T-helper 1 cell treated with Interleukin-12 subunit alpha and Interleukin-12 subunit beta and Interleukin-4 antibody, amounts not matched to agents 30 μg/mL and 1 μg/mL, for 36 hours (primary cell): ENCODE measurements at regions not wholly inside any gene's neighbourhood (a gene's known extent, or its start where the extent isn't known, plus 50 kb on each side); places are given as distances from the start of the nearest gene placed in this dataset.

ENCODE experiments used
- H3K27ac Mint-ChIP-seq: one replicate; pipeline ENCODE4 v1.8.0; 2021; ENCODE audit warnings: mild to moderate bottlenecking, mixed read lengths
- H3K27me3 Mint-ChIP-seq: one replicate; pipeline ENCODE4 v1.8.0; 2021; ENCODE audit warnings: low read depth, mixed read lengths
- H3K36me3 Mint-ChIP-seq: one replicate; pipeline ENCODE4 v1.8.0; 2021; ENCODE audit warnings: low read depth, mixed read lengths
- H3K4me1 Mint-ChIP-seq: one replicate; pipeline ENCODE4 v1.8.0; 2021; ENCODE audit warnings: low read depth, mixed read lengths
- H3K4me3 Mint-ChIP-seq: one replicate; pipeline ENCODE4 v1.8.0; 2021; ENCODE audit warnings: mild to moderate bottlenecking, moderate library complexity, mixed read lengths
- H3K9me3 Mint-ChIP-seq: one replicate; pipeline ENCODE4 v1.8.0; 2021; ENCODE audit warnings: mixed read lengths

DNA sequence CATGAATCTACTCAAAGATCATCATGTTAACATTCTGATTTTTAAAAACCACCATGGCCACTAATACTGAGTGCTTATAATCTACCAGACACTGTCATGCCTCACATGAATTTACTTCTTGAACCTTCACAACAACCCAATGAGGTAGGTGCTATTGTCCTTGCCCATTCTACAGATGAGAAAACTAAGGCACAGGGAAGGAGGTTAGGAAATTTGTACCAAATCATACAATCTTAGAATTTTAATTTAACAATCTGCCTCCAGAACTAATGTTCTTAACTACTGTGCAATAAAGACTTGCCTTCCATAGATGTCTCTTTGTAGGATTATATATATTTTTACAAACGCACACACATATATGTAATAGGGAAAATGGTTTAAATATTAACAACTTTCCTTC lies 269.5 kb downstream of the ALDH8A1 start:
- Mint-ChIP-seq H3K4me3 (no peak overlapping the region), H3K9me3 (no peaks in the 10 kb centered on the region), H3K36me3 (no peaks in the 10 kb centered on the region), H3K27me3 (peaks cover 5% of the 10 kb centered on the region), H3K4me1 (peaks cover 3% of the 10 kb centered on the region), H3K27ac (no peak overlapping the region)

DNA sequence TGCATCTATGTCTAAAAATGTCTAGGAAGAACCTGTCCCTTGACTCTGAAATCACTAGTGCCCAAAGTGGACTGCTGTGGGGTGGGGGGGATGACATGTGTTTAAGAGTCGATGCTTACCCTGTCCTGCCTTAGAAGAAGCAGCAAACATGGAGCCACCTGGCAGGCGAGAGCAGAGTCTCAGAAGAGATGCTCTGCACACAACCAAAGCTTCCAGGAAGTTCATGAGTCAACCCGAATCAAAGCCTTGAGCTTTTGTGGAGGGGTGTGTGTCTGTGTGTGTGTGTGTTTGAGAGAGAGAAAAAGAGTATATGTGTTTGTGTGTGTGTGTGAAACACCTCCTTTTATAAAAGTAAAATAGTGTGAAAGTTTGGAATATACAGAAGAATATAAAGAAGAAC lies 269.9 kb downstream of the ALDH8A1 start:
- H3K4me3 Mint-ChIP-seq = no peak overlapping the region
- no peaks in the 10 kb centered on the region for H3K36me3 Mint-ChIP-seq
- H3K4me1 Mint-ChIP-seq = peaks cover 3% of the 10 kb centered on the region
- peaks cover 5% of the 10 kb centered on the region for H3K27me3 Mint-ChIP-seq
- no peak overlapping the region for H3K27ac Mint-ChIP-seq
- no peaks in the 10 kb centered on the region for H3K9me3 Mint-ChIP-seq

DNA sequence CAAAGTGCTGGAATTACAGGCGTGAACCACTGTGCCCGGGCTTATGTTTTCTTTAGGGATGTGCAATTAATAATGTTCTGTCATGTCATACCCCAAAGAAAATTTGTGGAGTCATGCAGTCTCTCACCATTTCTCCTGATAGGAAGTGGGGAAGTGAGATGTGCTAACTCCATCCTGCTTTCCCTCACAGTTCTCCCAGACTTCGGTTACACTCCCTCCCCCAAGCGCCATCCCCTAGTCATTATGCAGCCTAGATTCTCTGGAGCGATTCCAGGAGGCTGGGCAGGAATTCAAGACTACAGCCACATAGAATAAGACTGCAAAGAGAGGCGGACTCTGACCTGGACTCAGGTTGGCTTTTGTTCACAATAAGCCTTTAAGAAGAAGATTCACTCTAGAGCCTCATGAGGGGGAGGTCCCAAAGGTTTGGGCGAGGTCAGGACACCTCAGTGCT lies 271.4 kb downstream of the ALDH8A1 start:
- Mint-ChIP-seq H3K9me3 (no peaks in the 10 kb centered on the region), H3K36me3 (no peaks in the 10 kb centered on the region), H3K27me3 (no peaks in the 10 kb centered on the region), H3K4me1 (peaks cover 3% of the 10 kb centered on the region), H3K27ac (no peak overlapping the region), H3K4me3 (no peak overlapping the region)

DNA sequence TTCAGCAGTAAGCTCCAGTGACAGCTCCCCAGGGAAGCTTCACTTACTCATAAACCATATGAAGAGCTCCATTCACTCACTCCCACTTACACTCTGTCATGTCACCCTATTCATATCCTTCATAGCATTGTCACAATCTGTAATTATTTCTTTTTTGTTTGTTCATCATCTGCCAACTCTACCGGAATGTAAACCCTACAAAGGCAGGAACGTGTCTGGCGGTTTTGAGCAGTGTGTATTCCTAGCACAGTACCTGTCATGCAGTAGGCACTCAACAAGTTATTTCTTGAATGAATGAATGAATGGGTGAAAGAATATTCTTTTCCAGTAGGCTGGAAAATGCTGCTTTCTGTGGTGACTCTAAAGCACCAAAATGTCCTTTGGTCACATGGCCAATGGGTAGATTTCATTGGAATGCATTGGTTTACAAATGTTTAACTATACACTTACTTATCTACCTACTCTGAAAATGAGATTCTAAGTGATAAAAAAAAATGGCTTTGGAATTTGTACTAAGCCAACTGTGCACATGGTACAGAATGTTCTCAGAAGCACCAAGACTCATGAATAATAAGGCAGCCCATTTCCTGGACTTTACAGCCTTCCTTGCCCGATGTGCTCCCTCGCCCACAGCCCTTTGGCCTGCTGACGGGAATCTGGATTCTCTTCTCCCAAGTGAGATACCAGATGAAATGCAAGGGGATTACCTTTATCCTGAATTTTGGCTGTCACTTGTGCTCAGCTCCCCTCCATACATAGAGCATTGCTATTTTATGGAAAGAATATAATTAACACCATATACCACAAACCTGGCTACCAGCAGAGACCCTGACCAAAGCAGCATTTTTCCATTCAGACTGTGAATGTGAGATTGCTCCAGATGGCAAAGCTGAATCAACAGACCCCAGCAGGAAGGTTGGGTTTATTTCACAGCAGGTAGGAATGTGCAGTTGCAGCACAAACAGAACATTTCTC lies 273.3 kb downstream of the ALDH8A1 start:
- H3K9me3 Mint-ChIP-seq = no peaks in the 10 kb centered on the region
- H3K36me3 Mint-ChIP-seq = no peaks in the 10 kb centered on the region
- no peak overlapping the region for H3K4me3 Mint-ChIP-seq
- H3K4me1 Mint-ChIP-seq = peaks cover 5% of the 10 kb centered on the region
- no peaks in the 10 kb centered on the region for H3K27me3 Mint-ChIP-seq
- no peak overlapping the region for H3K27ac Mint-ChIP-seq

DNA sequence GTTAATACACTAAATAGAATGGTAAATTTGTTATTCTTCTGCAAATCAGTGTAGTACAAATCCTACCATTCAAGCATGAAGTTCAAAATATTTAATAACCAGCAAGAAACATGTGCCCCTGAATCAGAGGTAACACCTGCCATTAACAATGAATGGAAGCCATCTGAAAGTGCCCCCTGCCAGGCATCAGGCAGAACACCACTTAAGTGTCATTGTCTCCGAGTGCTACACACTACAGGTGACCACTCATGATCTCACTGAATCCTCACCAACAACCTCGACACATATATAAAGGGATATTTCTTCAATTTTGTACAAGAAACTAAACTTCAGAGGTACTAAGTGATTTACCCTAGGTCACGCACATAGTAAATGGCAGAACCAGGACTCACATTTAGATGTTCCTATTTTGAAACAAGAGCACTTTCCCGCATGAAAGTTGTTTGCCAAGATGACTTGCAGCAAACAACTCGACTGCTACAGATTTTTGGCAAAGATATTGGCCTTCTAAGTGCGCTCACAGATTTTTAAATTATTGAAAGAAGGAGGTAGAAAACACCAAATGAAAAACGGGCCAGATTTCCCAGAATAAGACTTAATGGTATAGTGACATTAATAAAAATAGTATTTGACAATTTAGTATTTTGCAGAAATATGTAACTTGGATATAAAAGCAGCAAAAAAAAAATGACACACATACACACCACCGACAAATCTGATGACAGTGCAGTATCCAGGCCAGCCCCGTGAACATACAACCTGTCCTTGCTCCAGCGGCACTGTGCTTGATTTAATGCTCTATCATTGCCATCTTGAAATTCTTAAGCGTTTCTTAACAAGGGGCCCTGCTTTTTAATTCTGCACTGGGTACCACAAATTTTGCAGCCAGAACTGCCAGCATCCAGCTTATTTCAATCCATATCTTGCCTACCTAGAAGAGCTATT lies 274.5 kb downstream of the ALDH8A1 start:
- Mint-ChIP-seq H3K36me3 (no peaks in the 10 kb centered on the region), H3K4me3 (no peak overlapping the region), H3K9me3 (no peaks in the 10 kb centered on the region), H3K27me3 (no peaks in the 10 kb centered on the region), H3K4me1 (peaks cover 5% of the 10 kb centered on the region), H3K27ac (no peak overlapping the region)

DNA sequence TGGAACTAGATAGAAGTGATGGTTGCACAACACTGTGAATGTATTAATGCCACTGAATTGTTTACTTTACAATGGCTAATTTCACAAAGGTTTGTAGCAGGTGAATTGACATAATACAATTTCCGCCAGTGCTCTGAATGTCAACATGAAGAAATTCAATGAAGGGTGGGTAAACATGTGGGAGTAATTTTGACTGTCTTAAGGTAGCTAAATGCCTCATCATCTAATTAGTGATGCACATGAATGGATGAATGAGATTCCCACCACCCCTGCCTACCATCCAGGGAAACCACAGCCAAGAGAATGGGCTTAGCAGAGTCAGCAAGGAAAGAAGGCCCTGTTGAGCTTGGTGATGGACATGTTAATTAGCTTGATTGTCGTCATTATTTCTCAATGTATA lies 275.3 kb downstream of the ALDH8A1 start:
- no peaks in the 10 kb centered on the region for H3K9me3 Mint-ChIP-seq
- H3K4me1 Mint-ChIP-seq = peaks cover 1% of the 10 kb centered on the region

DNA sequence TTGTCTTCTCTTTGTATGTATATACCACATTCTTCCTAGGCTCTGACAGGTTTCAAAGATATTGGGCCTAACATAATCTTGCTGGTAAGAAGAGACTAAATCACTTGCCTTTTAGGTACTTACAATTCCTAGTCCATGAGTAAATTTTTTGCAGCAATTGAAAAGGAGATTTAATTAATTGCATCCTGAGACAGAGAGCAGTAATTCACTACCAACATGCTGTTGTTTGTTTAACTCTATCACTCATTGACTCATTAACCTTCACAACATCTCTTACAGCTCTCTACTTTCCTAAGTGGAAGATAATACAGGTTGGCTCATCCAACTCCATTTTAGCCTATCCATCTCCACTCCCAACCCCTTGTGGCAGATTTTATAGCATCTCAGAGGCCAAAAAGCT lies 280.4 kb downstream of the ALDH8A1 start:
- Mint-ChIP-seq H3K36me3 (no peaks in the 10 kb centered on the region), H3K27ac (no peak overlapping the region), H3K27me3 (peaks cover 3% of the 10 kb centered on the region), H3K9me3 (no peaks in the 10 kb centered on the region), H3K4me1 (peaks cover 1% of the 10 kb centered on the region), H3K4me3 (no peak overlapping the region)

More for the DNA sequence above, 275.3 kb downstream of the ALDH8A1 start:
- Mint-ChIP-seq H3K4me3 (no peak overlapping the region), H3K27ac (no peak overlapping the region), H3K27me3 (no peaks in the 10 kb centered on the region), H3K36me3 (no peaks in the 10 kb centered on the region)

DNA sequence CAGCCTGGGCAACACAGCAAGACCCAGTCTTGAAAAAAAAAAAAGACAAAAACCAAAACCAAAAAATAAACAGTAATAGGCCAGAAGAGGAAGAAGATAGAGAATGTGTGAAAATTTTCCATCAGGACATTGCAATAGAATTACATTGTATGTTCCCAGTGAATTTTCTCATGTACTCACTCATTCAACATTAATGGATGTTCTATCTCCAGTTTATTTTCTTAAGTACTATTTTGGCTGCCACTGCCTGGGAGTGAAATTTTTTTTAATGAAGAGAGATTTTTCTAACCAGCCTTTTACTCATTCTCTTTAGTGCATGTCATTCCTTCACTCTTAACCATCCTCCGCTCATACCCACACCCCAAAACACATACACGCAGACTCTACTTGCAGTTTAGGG lies 282.8 kb downstream of the ALDH8A1 start:
- no peak overlapping the region for H3K4me3 Mint-ChIP-seq
- H3K27ac Mint-ChIP-seq = no peak overlapping the region
- no peaks in the 10 kb centered on the region for H3K36me3 Mint-ChIP-seq
- H3K4me1 Mint-ChIP-seq = no peaks in the 10 kb centered on the region
- no peaks in the 10 kb centered on the region for H3K9me3 Mint-ChIP-seq
- H3K27me3 Mint-ChIP-seq = peaks cover 3% of the 10 kb centered on the region

DNA sequence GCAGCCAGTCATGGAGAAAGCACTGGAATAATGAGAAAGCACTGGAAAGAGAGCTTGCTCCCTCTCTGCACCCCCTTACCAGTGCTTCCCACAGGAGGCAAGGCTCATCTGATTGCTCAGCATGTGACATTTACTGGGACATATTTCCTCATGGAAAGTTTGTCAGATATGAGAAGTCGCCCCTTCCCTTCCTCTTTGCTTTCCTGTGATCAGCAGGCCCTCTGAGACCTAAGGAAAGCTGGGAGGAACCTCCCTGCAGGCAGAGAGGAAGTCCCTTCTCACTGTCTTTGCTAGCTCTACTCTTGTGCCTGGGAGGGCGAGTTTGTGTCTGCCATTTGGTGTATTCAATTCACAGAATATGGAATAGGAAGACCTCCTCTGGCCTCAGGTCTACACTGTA lies 283.8 kb downstream of the ALDH8A1 start:
- no peaks in the 10 kb centered on the region for H3K9me3 Mint-ChIP-seq
- H3K4me1 Mint-ChIP-seq = no peaks in the 10 kb centered on the region
- H3K27ac Mint-ChIP-seq = no peak overlapping the region
- H3K36me3 Mint-ChIP-seq = no peaks in the 10 kb centered on the region
- H3K4me3 Mint-ChIP-seq = no peak overlapping the region
- H3K27me3 Mint-ChIP-seq = peaks cover 3% of the 10 kb centered on the region

DNA sequence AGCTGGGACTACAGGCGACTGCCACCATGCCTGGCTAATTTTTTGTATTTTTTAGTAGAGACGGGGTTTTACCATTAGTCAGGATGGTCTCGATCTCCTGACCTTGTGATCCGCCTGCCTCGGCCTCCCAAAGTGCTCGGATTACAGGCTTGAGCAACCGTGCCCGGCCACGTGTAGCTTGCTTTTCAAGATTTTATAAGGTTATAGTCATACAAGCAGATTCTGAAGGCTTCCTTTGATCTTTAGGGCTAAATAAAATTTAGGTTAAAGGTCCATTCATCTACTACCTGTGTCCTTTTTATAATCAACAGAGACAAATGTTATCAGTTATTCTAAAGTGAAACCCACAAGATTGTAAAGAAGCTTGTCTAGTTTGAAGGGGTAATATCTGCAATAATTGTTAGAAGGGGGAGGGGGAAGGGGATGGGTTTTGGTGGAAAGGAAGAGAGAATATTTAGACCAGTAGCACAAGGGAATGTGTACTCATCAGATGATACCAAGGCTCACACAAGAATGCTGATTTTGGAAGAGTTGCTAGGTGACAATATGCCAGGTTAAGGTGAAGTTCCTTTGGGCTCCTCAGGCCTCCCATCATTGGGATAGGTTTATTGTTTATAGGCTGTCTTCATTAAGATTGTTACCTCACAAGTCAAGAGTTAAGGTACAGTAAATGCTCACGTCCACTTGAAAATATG lies 284.7 kb downstream of the ALDH8A1 start:
- Mint-ChIP-seq H3K4me3 (no peak overlapping the region), H3K36me3 (no peaks in the 10 kb centered on the region), H3K27me3 (peaks cover 3% of the 10 kb centered on the region), H3K4me1 (no peaks in the 10 kb centered on the region), H3K9me3 (no peaks in the 10 kb centered on the region), H3K27ac (no peak overlapping the region)

DNA sequence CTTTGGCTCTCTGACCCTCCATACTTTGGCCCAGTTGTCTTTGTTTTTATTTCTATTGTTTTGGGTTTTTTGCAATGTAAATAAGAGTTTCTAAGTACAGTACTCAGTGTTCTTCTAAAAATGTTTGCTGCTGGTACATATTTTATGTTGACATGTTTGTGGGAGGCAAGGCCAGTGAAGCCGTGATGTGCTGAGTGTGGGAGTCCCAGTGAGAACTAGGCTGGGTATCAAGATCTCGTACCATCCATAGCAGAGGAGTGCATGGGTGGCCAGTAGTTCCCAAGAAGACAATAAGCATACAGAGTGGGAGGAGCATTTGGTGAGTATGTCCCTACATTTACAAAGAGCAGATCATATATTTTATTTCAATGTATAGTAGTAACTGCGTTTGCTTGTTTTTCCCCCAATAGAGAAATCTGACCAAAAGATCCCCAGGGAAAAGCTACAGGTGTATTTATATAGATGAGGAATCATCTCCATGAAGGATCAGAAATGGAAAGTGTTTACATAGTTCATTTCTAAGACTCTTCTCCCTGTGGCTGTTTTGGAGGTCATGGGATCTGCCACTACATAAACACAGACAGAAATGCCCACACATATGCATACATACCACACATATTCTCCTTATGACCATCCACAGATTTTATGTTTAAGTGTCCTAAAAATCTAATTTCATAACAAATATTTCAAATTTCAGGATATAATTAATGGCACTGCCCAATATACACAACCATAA lies 285.9 kb downstream of the ALDH8A1 start:
- Mint-ChIP-seq H3K4me3 (no peak overlapping the region), H3K9me3 (no peaks in the 10 kb centered on the region), H3K27me3 (peaks cover 3% of the 10 kb centered on the region), H3K27ac (no peak overlapping the region), H3K36me3 (no peaks in the 10 kb centered on the region), H3K4me1 (no peaks in the 10 kb centered on the region)

DNA sequence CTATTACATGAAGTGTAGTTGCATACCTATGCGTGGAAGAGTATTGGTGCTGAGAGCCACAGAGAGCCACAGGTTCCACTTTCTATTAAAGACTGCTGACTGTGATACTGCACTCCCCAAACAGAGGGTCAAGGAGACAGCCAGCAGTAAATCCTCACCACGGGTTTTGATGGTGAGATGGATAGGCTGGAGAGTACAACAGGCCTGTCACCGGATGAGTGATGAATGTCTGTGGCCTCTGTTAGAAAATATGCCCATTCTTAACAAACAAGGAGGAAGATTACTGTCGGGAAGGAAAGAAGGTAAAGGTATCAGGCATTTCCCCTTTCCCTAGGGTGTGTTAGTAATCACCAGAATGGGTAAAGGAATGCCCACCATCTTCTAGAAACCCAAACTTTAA lies 286.5 kb downstream of the ALDH8A1 start:
- Mint-ChIP-seq H3K36me3 (no peaks in the 10 kb centered on the region), H3K4me1 (no peaks in the 10 kb centered on the region), H3K9me3 (no peaks in the 10 kb centered on the region), H3K4me3 (no peak overlapping the region), H3K27ac (no peak overlapping the region), H3K27me3 (peaks cover 6% of the 10 kb centered on the region)

DNA sequence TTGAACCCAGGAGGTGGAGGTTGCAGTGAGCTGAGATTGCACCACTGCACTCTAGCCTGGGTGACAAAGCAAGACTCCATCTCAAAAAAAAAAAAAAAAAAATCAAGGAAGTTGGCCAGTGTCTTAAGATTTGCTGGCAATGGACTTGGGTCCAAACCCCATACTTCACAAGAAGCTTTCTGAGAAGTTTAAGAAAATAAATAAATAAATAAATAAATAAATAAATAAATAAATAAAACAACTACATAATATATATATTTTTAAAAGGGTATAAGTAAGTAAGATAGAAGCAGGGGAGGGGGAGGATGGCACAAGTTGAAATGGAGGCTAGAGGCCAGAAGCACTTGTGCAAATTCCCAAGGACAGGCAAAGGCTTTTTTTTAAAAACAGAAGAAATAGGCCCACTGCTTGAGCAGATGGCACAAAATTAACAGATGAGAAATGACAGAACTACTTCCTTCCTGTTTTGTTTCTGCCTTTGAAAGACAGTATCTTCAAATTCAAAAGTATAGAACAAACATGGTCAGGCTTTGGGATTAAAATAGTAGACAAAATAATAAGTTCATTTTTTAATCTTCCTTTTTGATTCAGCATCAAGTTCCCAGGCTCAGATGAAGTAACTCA lies 287.7 kb downstream of the ALDH8A1 start:
- peaks cover 14% of the 10 kb centered on the region for H3K27me3 Mint-ChIP-seq
- H3K4me1 Mint-ChIP-seq = no peaks in the 10 kb centered on the region
- no peaks in the 10 kb centered on the region for H3K36me3 Mint-ChIP-seq
- H3K9me3 Mint-ChIP-seq = no peaks in the 10 kb centered on the region
- no peak overlapping the region for H3K27ac Mint-ChIP-seq
- H3K4me3 Mint-ChIP-seq = no peak overlapping the region
